RWPE1 (cell line): ENCODE measurements at regions not wholly inside any gene's neighbourhood (a gene's known extent, or its start where the extent isn't known, plus 50 kb on each side); places are given as distances from the start of the nearest gene placed in this dataset.

Experiments used
- CTCF ChIA-PET: fragments of 350-600 bp; sonication (Branson Sonifier 250); formaldehyde crosslinking; extraction: SDS; loops from one replicate; lab custom pipeline; 2021; lab: Yijun Ruan, JAX
- POLR2A ChIA-PET: fragments of 400-600 bp; formaldehyde crosslinking; extraction: SDS; loops from one replicate; lab custom pipeline; 2020; ENCODE audit warnings: antibody characterized with exemption; ENCODE audit not compliant: low non-redundant PET; lab: Yijun Ruan, JAX
- DNase-seq: peaks from one replicate; pipeline ENCODE4 v3.0.0; 2012; ENCODE audit warnings: low spot score
- H3K27ac ChIP-seq: fragments of 450-650 bp; 2 replicates; pipeline ENCODE4 v1.5.1; 2017
- TF ChIP-seq, protein P1 (sequence below): fragments of 450-650 bp; conservative IDR thresholded peaks from 2 replicates; pipeline ENCODE4 v1.5.1; 2017; ENCODE audit warnings: low read depth, mild to moderate bottlenecking

DNA sequence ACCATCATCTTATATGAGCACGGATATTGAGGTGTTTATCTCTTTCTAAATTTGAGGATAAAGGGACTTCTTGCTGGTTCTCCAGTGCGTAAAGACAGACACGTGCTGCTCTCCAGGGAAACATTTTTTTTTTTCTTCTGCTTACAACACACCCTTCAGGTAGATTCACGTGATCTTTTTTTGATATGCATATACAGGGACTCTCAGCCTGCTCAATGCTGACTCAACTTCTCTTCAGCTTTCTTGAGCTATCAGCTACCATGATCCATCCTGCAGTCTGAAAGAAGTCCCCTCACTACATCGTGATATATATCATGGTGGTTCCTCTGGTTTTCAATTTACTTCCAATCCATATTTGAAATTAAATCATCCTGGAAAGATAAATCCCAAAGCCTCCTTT, 87.1 kb upstream of the SLITRK3 start:
- CTCF ChIA-PET, result no interaction called here
- no peak overlapping the region for H3K27ac ChIP-seq
- TF ChIP-seq, protein P1, sequence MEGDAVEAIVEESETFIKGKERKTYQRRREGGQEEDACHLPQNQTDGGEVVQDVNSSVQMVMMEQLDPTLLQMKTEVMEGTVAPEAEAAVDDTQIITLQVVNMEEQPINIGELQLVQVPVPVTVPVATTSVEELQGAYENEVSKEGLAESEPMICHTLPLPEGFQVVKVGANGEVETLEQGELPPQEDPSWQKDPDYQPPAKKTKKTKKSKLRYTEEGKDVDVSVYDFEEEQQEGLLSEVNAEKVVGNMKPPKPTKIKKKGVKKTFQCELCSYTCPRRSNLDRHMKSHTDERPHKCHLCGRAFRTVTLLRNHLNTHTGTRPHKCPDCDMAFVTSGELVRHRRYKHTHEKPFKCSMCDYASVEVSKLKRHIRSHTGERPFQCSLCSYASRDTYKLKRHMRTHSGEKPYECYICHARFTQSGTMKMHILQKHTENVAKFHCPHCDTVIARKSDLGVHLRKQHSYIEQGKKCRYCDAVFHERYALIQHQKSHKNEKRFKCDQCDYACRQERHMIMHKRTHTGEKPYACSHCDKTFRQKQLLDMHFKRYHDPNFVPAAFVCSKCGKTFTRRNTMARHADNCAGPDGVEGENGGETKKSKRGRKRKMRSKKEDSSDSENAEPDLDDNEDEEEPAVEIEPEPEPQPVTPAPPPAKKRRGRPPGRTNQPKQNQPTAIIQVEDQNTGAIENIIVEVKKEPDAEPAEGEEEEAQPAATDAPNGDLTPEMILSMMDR, result no peak
- POLR2A ChIA-PET, result no interaction called here
- DNase-seq, result no peak

DNA sequence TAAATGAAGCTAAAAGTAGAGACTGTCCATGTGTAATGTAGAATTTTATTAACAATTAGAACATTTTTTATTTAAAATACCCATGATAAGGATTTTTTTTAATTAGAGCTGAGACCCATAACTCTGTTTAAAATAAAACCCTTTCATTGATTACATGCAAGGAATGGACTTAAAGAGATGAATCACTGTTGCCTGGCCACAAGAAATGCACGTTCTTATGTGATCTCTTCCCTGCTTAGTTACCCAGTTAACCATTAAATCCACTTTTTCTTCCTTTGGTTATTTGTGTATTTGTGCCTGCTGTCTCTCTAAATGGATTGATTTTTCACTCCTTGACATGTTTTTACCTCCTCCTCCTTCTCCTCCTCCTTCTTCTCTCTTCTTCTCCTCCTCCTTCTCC, 83.3 kb upstream of the SLITRK3 start:
- POLR2A ChIA-PET, result no interaction called here
- TF ChIP-seq, protein P1, result no peak
- no peak for DNase-seq
- H3K27ac ChIP-seq, result no peak overlapping the region
- CTCF ChIA-PET, result no interaction called here

DNA sequence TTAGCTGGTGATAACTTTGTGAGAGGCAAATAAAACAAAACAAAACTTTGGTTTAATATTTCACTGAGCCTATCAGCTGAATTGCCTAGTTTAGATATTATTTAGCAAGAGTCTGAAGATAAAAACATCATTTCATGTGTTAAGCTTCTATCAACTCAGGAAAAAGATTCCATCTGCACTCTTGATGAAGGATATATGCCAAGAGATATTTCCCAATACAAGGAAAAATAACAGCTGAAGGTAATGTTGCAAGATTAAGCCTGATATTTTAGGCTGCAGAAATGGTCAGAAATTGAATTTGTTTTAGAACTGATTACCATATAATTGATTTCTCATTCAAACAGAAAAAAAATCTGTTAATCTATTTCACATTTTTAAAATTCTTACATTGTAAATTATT, 77.2 kb upstream of the SLITRK3 start:
- CTCF ChIA-PET, result no interaction called here
- no peak for DNase-seq
- no peak overlapping the region for H3K27ac ChIP-seq
- TF ChIP-seq, protein P1, result no peak
- POLR2A ChIA-PET, result no interaction called here

DNA sequence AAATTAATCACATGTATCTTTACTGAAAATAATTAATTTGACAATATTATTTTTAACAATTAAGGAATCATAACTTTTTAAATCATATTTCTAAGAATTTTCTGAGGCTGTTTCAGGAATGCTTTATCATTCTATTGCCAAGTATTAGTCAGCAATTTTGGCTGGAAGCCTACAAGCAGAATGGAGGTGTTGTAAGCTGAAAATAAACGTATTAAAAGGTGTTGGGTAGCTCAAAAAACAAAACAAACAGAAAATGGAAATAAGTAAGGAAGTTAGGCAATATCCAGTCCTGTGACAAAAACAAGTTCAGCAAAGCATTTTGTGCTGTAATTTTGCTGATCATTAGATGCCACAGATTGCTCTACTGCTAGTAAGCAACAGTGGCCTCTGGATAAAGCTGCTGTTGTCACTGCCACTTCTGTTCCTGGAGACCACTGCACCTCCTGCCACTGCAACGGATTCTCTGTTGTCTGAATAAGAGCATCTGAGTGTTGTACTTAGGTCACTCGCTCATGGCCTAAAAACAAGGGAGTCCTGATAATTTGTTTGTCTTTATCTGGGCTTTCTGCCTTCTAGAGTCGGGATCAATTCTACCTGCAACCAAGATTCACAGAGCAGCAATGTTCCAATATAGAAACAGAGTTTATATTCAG, 63.5 kb upstream of the SLITRK3 start:
- TF ChIP-seq, protein P1, result no peak
- ChIA-PET CTCF (no interaction called here), POLR2A (no interaction called here)
- peak; percentile 4 for DNase-seq
- no peak overlapping the region for H3K27ac ChIP-seq

DNA sequence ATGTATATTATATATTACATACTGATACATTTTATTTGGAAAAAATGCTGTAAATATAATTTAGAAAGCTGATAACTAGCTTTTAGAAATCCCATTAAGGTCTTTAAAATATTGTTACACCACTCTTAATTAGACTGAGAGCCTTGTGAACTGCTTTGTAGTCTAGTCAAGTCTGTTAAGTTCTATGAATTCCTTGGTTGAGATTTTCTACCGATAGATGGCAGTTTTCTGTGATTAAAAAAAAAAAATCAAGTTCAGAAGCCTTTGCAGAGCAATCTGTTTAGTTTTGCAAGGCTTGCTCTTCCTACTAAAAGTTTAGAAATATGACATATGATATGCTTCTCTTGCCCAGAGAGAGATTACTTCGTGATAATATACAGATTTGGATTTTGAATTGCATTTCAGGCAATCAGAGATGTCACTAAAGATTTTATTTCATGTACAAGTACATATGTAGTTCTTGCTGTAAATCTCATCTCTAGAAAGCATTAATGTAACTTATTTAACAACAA, 60.4 kb upstream of the SLITRK3 start:
- CTCF ChIA-PET, result no interaction called here
- TF ChIP-seq, protein P1, result no peak
- no peak for DNase-seq
- H3K27ac ChIP-seq, result no peak overlapping the region
- POLR2A ChIA-PET, result no interaction called here

DNA sequence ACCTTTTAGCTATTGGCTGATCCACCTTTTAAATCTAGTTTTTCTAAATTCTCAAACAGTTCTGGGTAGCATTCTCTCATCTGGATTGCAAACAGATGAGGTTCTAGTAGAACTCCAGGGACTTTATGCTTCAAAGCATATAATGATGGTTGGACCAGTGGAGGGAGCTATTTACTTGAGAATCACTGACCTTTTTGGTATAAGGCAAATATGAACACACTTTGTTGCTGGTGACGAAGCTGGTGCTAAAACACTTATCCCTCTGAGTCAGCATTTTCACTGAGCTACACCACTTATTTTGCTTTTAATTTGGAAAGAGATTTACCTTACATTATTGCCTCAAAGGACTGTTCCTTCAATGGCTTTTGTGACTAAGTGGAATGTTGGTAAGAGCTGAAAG, 58.6 kb upstream of the SLITRK3 start:
- POLR2A ChIA-PET, result no interaction called here
- CTCF ChIA-PET, result interaction anchor here (0.5 to 0.6 kb wide), 2 partner anchors 479 to 800 kb away, joined by 4 to 5 read pairs; no protein-coding TSS in a partner anchor
- TF ChIP-seq, protein P1, result peak; percentile 18; the same call in 1 of the 2 replicates
- no peak overlapping the region for H3K27ac ChIP-seq
- DNase-seq, result peak; percentile 31
